Activated T-cell treated with anti-CD3 and anti-CD28 coated beads, Interleukin-2, amount 50 U/mL, for 72 hours (primary cell): ENCODE measurements at regions not wholly inside any gene's neighbourhood (a gene's known extent, or its start where the extent isn't known, plus 50 kb on each side); places are given as distances from the start of the nearest gene placed in this dataset.
"Not testable (repeated sequence)": the region's sequence is repeated elsewhere in the genome, so short reads cannot be mapped to it uniquely, and the experiment has no call there.

Source experiments
- ATAC-seq, 2 donors: fragments of 150-1000 bp; cut with Tn5 transposase; replicated peaks in 1 of 2; 2 replicates each; pipeline ENCODE4 v1.10.0; 2021; ENCODE audit warnings: moderate library complexity in 2 of 2, mild to moderate bottlenecking in 1 of 2
- DNase-seq, 2 donors: peaks; one replicate each; pipeline ENCODE4 v3.0.0; 2021 to 2022; ENCODE audit warnings: mixed read lengths in 1 of 2
- H3K27ac Mint-ChIP-seq: one replicate; pipeline ENCODE4 v1.8.0; 2022; ENCODE audit warnings: mild to moderate bottlenecking, moderate library complexity, mixed read lengths
- H3K27me3 Mint-ChIP-seq: one replicate; pipeline ENCODE4 v1.8.0; 2022; ENCODE audit warnings: low read depth, mixed read lengths
- H3K36me3 Mint-ChIP-seq, 2 donors: one replicate each; pipeline ENCODE4 v1.8.0; 2022; ENCODE audit warnings: mixed read lengths in 2 of 2, mild to moderate bottlenecking in 1 of 2; ENCODE audit not compliant: insufficient read depth in 2 of 2
- H3K4me1 Mint-ChIP-seq: one replicate; pipeline ENCODE4 v1.8.0; 2022; ENCODE audit warnings: low read depth, mixed read lengths
- H3K4me3 Mint-ChIP-seq, 2 donors: one replicate each; pipeline ENCODE4 v1.8.0; 2022; ENCODE audit warnings: mild to moderate bottlenecking in 2 of 2, mixed read lengths in 2 of 2, moderate library complexity in 2 of 2
- H3K9me3 Mint-ChIP-seq, 2 donors: one replicate each; pipeline ENCODE4 v1.8.0; 2022; ENCODE audit warnings: mixed read lengths in 2 of 2

DNA sequence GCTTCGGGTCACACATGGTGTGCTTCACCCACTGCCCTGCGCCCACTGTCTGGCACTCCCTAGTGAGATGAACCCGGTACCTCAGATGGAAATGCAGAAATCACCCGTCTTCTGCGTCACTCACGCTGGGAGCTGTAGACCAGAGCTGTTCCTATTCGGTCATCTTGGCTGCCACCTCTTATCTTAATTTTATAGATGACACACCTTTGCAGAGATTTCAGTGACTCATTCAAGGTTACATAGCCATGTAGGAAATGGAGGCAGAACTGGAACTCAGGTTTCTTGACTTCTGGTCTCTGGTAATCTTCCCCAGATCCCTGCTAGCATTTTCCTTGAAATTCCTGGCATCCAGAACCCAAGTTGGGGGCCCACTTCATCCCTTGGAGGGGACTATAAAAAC is 291.9 kb downstream of the PDCD6IP start:
- not testable (repeated sequence) for H3K27ac Mint-ChIP-seq, H3K9me3 Mint-ChIP-seq, H3K4me1 Mint-ChIP-seq, H3K27me3 Mint-ChIP-seq, DNase-seq, ATAC-seq, H3K4me3 Mint-ChIP-seq, H3K36me3 Mint-ChIP-seq

DNA sequence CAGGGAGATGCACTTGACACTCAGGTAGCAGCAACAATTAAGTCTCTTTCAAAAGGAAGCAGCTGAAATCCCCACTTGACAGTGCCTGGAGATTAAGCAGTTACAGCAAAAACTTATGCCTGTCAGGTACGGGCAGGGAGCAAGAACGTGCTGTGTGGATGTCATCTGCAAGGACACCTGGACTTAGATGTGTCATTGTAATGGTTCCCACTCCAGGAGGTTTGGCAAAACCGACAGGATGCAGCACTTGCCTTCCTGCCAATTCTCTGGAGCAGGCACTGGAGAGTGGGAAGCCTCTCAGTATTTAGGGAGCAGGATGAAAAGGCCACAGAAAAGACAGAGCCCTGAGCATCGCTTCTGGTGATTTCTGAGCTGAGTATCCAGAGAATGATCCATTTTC is 292.4 kb downstream of the PDCD6IP start:
- no peak for ATAC-seq
- no peaks in the 10 kb centered on the region for H3K4me1 Mint-ChIP-seq
- H3K36me3 Mint-ChIP-seq, result no peaks in the 10 kb centered on the region
- H3K9me3 Mint-ChIP-seq, result peaks cover 0 to 2% of the 10 kb centered on the region in 2 donors
- H3K27me3 Mint-ChIP-seq, result no peaks in the 10 kb centered on the region
- H3K4me3 Mint-ChIP-seq, result no peak overlapping the region
- no peak for DNase-seq
- H3K27ac Mint-ChIP-seq, result no peak overlapping the region

DNA sequence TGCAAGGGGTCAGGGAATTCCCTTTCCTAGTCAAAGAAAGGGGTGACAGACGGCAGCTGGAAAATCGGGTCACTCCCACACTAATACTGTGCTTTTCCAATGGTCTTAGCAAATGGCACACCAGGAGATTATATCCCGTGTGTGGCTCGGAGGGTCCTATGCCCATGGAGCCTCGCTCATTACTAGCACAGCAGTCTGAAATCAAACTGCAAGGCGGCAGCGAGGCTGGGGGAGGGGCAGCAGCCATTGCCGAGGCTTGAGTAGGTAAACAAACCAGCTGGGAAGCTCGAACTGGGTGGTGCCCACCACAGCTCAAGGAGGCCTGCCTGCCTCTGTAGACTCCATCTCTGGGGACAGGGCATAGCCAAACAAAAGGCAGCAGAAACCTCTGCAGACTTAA is 295.9 kb downstream of the PDCD6IP start:
- H3K27me3 Mint-ChIP-seq, H3K27ac Mint-ChIP-seq, ATAC-seq, H3K9me3 Mint-ChIP-seq, DNase-seq, H3K4me1 Mint-ChIP-seq, H3K4me3 Mint-ChIP-seq, H3K36me3 Mint-ChIP-seq: not testable (repeated sequence)

DNA sequence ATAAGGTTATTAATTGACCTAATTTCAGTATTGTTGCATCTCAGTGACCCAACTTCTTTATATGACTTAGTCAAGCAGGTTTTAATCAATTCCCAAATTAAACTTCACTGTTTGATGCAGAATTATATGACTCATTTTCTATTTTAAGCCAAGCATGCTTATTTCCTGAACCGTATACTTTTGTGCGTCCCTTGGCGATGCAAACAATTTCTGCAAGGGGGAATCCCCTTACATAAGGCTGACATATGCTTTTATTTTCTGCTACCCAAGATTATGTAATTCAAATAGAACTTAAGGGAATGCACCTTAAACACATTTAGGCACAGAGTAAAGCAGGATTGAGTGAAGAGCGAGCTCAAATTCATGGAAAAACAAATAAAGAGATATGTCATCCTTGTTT is 303.9 kb downstream of the PDCD6IP start:
- DNase-seq (no peak), ATAC-seq (no peak)
- Mint-ChIP-seq H3K27ac (no peak overlapping the region), H3K4me1 (no peaks in the 10 kb centered on the region), H3K4me3 (no peak overlapping the region), H3K36me3 (no peaks in the 10 kb centered on the region), H3K27me3 (peaks cover 12% of the 10 kb centered on the region), H3K9me3 (no peaks in the 10 kb centered on the region)

DNA sequence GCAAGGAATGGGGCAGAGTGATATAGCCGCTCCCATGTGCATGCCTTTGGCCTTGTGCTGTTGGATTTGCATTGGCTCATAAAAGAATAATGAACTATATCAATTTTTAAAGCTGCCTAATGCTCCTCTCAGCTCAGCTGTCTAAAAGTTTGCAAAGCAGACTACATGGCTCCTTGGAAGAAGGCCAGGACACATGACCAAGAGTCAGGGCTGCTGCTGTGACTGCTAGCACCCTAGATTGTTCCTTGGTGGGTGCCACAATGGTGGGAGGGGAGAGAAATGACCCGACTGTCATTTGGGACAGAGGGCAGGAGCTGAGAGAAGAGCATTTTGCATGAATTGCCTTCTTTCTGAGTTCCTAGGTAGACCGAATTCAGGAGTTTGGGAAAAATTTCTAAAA is 307.9 kb downstream of the PDCD6IP start:
- Mint-ChIP-seq H3K36me3 (no peaks in the 10 kb centered on the region), H3K27me3 (peaks cover 12% of the 10 kb centered on the region), H3K9me3 (no peaks in the 10 kb centered on the region), H3K27ac (no peak overlapping the region), H3K4me3 (no peak overlapping the region), H3K4me1 (no peaks in the 10 kb centered on the region)
- DNase-seq, result no peak
- ATAC-seq, result no peak

DNA sequence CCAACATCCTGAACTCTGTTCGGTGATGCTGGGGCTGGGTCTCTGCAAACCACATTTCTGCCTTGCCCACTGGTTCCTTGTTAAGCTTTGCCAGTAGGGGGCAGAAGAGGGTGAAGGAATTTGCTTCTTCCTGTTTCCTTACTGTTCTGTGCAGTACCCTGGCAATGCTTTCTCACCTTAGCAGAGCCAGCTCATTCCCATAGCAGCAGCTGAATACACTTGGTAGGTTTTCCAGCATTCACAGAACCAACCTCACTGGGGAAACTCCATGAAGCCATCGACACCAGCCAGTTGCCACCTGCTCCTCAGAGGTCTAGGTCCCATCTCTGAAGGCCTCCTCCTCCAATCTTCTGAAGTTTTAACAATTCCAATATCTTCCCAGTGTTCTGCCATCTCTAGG is 308.4 kb downstream of the PDCD6IP start:
- no peaks in the 10 kb centered on the region for H3K4me1 Mint-ChIP-seq
- peak; percentile 9 to 23 for DNase-seq
- peak in 1 of 2 donors; percentile 41 for ATAC-seq
- H3K27me3 Mint-ChIP-seq, result peaks cover 12% of the 10 kb centered on the region
- H3K36me3 Mint-ChIP-seq, result no peaks in the 10 kb centered on the region
- H3K27ac Mint-ChIP-seq, result no peak overlapping the region
- H3K4me3 Mint-ChIP-seq, result no peak overlapping the region
- H3K9me3 Mint-ChIP-seq, result no peaks in the 10 kb centered on the region

DNA sequence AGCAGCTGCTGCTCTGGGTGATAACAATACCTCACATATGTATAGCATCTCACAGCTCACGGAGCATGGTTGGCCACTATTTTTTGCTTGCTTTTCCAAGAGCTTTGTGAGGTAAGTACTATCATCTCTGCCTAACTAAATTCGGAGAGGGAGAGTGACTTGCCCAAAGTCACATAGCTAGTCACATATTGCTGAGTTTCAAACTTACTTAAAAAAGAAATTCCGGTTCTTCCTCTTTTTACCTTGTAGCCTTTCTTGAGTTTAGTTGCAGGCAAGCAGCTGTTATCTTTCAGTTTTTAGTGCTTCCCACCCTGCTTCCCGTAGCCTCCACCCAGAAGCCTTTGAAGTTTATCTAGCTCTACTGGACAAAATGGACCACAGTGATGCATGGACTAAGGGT is 309.2 kb downstream of the PDCD6IP start:
- H3K4me3 Mint-ChIP-seq, result no peak overlapping the region
- H3K36me3 Mint-ChIP-seq, result no peaks in the 10 kb centered on the region
- H3K9me3 Mint-ChIP-seq, result no peaks in the 10 kb centered on the region
- H3K4me1 Mint-ChIP-seq, result no peaks in the 10 kb centered on the region
- H3K27me3 Mint-ChIP-seq, result peaks cover 7% of the 10 kb centered on the region
- no peak overlapping the region for H3K27ac Mint-ChIP-seq
- no peak for DNase-seq
- ATAC-seq, result no peak

DNA sequence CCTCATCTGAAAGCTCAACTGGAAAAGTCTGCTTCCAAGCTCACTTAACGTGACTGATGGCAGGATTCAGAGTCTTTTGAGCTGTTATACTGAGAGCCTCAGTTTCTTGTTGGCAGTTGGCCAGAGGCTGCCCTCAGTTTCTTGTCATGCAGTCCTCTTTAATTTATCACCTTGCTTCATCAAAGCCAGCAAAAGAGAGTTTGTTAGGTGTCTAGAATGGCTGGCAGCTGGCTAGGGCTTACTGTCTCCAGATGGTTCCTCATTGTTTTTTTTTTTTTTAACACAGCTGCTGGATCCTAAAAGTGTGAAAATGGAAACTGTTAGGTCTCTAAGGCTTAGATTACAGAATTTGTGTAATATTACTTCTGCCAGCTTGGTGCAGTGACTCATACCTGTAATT is 310.6 kb downstream of the PDCD6IP start:
- Mint-ChIP-seq H3K4me3 (no peak overlapping the region), H3K36me3 (no peaks in the 10 kb centered on the region), H3K9me3 (no peaks in the 10 kb centered on the region), H3K27me3 (peaks cover 7% of the 10 kb centered on the region), H3K27ac (no peak overlapping the region), H3K4me1 (no peaks in the 10 kb centered on the region)
- DNase-seq (no peak), ATAC-seq (no peak)

DNA sequence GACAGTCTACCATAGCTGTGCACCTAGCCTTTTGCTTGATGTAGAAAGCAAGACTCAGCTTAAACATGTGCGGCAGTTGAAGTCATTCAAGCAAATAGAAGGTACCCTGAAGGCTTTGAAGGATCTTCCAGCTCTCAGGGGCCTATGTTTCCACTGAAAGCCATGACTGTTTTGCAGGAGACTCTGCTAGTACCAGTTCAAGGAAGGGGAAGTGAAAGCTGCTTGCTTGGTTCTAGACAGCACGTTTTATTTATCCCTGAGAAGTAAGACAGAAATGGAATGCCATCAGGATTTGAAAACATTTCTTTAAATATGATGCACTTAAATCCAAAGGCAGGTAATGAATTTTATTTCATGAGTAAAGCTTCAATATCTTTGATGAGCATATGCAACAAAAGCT is 311.4 kb downstream of the PDCD6IP start:
- H3K27ac Mint-ChIP-seq, result no peak overlapping the region
- ATAC-seq (no peak), DNase-seq (no peak)
- no peaks in the 10 kb centered on the region for H3K36me3 Mint-ChIP-seq
- no peaks in the 10 kb centered on the region for H3K9me3 Mint-ChIP-seq
- no peak overlapping the region for H3K4me3 Mint-ChIP-seq
- H3K4me1 Mint-ChIP-seq, result no peaks in the 10 kb centered on the region
- H3K27me3 Mint-ChIP-seq, result peaks cover 7% of the 10 kb centered on the region

DNA sequence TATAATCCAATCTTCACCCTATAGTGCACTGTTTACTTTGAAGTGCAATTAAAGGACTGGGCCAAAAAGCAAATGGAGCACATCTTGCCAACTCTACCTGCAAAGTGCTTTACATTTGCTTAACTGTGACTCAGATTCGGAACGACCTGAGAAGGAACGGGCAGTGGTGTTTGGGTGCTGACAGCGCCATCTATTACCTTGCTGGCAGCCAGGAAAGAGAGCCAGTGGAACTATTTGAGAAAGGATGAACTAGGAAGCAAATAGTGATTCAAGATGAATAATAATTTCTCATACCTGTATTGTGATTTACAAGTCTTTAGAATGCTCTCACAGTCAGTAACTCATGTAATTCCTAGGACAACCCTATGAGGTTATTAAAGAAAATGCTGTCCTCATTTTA is 312.9 kb downstream of the PDCD6IP start:
- DNase-seq (no peak), ATAC-seq (no peak)
- H3K27me3 Mint-ChIP-seq, result no peaks in the 10 kb centered on the region
- no peaks in the 10 kb centered on the region for H3K36me3 Mint-ChIP-seq
- no peak overlapping the region for H3K27ac Mint-ChIP-seq
- H3K4me1 Mint-ChIP-seq, result no peaks in the 10 kb centered on the region
- H3K9me3 Mint-ChIP-seq, result no peaks in the 10 kb centered on the region
- no peak overlapping the region for H3K4me3 Mint-ChIP-seq

DNA sequence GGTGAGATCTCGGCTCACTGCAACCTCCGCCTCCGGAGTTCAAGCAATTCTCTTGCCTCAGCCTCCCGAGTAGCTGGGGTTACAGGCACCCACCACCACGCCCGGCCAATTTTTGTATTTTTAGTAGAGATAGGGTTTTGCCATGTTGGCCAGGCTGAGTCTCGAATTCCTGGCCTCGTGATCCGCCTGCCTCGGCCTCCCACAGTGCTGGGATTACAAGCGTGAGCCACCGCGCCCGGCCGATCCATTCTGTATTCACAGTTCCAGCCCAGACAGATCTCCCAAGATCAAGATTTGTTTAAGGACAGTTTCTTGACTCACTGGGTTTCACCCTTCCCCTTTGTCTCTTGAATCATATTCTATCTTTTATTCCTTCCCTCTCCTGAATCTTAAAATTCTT is 313.8 kb downstream of the PDCD6IP start:
- DNase-seq, H3K36me3 Mint-ChIP-seq, H3K9me3 Mint-ChIP-seq, H3K4me3 Mint-ChIP-seq, H3K27ac Mint-ChIP-seq, H3K27me3 Mint-ChIP-seq, H3K4me1 Mint-ChIP-seq, ATAC-seq: not testable (repeated sequence)

DNA sequence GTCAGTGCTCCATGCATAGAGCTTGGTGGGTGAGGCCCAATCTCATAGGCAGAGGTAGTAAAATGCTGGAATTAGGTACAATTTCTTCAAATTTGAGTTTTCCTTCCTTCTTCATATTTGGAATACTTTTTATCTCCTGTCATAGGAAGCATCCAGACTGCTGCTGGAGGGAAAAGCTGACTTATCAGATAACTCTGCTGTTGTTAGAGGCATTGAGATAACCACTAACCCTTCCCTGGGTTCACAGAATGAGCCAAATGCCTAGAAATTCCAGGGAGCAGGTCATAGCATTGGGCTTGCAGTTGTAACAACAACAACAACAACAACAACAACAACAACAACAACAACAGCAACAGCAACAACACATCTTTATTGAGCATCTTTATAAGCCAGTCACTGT is 332.7 kb downstream of the PDCD6IP start:
- Mint-ChIP-seq H3K4me3 (no peak overlapping the region), H3K27me3 (no peaks in the 10 kb centered on the region), H3K27ac (no peak overlapping the region), H3K36me3 (peaks cover 0 to 3% of the 10 kb centered on the region in 2 donors), H3K4me1 (no peaks in the 10 kb centered on the region), H3K9me3 (peaks cover 1 to 6% of the 10 kb centered on the region in 2 donors)
- no peak for ATAC-seq
- no peak for DNase-seq

DNA sequence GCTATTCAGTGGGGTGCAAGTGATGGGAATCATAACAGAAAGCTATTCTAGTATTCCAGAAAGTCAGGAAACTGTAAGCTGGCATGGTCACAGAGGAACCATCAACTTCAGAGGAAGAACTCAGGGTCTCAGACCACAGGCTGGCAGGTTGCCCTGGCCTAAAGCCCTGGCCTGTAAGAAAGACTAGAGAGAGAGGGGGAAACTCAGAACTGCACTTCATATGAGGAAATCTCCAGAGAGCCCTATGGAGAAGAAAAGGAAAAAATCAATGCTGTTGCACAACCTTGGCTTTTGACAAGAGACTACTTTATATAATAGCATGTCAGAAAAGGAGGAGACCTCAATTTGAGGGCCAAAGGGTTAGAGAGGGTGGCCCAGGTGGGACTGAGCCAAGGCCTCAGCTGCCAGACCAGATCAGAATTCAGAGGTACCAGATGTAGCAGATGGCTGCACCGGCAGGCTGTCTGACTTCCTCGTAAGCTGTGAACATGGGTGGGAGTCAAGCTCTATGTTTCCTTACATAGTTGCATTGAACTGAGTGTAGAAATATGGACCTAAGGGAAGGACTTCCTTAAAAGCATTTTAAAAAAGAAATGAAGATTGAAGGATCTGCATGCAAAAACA is 333.8 kb downstream of the PDCD6IP start:
- DNase-seq (no peak), ATAC-seq (no peak)
- H3K4me1 Mint-ChIP-seq, result no peaks in the 10 kb centered on the region
- peaks cover 1 to 6% of the 10 kb centered on the region in 2 donors for H3K9me3 Mint-ChIP-seq
- H3K36me3 Mint-ChIP-seq, result peaks cover 0 to 3% of the 10 kb centered on the region in 2 donors
- no peak overlapping the region for H3K27ac Mint-ChIP-seq
- H3K4me3 Mint-ChIP-seq, result no peak overlapping the region
- H3K27me3 Mint-ChIP-seq, result no peaks in the 10 kb centered on the region

DNA sequence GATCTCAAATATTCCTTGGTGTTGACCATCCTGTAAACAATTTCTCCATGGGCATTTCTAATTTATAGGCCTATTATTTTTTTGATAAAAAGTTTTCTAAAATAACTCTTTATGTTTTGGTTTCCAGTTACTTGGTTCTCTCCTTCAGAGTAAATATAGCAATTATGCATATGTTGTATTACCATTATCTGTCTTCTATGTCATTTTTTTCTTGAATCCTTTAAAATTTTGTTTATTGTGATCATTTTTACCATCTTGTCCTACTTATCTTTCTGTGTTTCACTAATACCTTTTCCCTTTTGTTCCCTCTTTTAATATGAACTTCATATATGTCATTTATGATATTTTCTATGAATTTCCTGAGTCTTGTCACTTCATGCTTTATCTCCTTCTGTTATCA is 341.1 kb downstream of the PDCD6IP start:
- H3K9me3 Mint-ChIP-seq, result peaks cover 6 to 7% of the 10 kb centered on the region in 2 donors
- no peak for ATAC-seq
- DNase-seq, result no peak
- H3K27me3 Mint-ChIP-seq, result no peaks in the 10 kb centered on the region
- H3K4me3 Mint-ChIP-seq, result no peak overlapping the region
- no peak overlapping the region for H3K27ac Mint-ChIP-seq
- peaks cover 0 to 1% of the 10 kb centered on the region in 2 donors for H3K36me3 Mint-ChIP-seq
- H3K4me1 Mint-ChIP-seq, result no peaks in the 10 kb centered on the region
